GM18858 (cell line): ENCODE measurements at regions not wholly inside any gene's neighbourhood (a gene's known extent, or its start where the extent isn't known, plus 50 kb on each side); places are given as distances from the start of the nearest gene placed in this dataset.
"Not testable (repeated sequence)": the region's sequence is repeated elsewhere in the genome, so short reads cannot be mapped to it uniquely, and the experiment has no call there.

Source experiments
- ATAC-seq: cut with Tn5 transposase; IDR thresholded peaks from one replicate; pipeline ENCODE4 v1.9.1; 2021; ENCODE audit not compliant: unreplicated experiment

DNA sequence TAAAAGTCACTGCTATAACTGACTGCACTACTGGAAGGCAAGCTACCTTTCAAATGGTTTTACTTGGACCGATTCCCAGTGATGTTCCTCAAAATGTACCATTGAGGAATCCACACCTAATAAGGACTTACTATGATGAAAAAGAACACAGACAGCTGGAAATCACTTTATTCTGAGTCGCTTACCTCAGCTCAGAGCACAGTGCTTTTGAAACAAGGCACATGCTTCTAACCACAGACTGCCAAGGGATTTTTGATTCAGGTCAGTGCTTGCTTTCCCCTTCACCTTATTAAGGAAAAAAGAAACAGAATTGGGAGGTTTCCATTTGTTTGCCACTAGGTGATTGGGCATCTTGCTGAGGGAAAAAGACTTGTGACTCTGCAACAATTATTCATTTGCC lies 707.5 kb upstream of the FSHR start:
- ATAC-seq = no peak

DNA sequence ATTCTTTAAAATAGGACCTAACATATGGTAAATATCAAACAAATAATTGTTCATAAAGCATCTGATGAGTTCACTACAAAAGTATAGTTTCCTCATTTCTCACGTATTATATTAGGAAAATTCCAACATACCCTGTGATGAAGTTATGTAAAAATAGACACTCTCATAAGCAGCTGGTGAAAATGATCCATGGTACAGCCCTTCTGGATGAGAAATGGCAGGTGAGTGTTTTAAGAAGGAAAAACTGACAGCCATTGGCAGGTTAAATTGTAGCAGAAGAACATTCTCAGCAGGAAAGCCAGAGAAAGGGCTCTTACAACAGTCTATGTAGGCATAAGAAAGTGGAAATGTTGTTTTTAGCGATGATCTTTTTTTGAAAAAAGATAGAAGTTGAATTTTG lies 706.5 kb upstream of the FSHR start:
- no peak for ATAC-seq

DNA sequence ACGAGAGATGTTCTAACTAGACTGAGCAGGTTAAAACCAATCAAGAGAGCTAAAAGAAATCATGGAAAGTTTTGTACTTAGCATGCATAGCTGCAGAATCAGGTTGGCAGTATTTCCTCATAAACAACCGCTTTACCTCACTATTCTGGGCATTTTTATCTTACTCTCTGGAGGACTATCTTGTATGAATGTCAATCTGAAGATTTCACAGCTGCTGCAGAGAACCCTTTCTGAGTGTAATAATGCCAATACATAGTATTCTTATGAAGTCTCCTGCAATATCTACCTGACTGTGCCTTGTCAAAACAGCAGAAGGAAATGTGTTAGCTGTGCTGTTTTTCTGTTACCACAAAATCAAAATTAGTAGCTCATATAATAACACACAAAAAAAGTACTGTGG lies 705.9 kb upstream of the FSHR start:
- ATAC-seq = no peak

DNA sequence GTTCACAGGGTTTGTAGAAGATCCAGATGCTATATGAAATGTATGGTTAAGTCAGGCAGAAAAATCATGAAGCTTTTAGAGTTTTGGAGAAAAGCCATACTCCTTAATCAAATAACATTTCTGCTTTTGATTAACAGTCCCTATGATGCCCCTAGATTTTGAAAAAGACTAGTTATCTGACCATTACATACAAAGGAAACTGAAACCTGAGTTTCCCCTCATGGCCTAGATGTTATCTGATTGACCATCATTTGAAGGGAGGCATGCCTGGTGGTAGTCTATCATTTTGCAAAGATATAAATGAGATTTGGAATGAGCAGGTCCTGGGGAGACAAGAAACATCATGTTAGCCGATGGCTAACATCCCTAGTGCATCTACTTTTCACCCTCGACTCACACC lies 704.3 kb upstream of the FSHR start:
- ATAC-seq = no peak

DNA sequence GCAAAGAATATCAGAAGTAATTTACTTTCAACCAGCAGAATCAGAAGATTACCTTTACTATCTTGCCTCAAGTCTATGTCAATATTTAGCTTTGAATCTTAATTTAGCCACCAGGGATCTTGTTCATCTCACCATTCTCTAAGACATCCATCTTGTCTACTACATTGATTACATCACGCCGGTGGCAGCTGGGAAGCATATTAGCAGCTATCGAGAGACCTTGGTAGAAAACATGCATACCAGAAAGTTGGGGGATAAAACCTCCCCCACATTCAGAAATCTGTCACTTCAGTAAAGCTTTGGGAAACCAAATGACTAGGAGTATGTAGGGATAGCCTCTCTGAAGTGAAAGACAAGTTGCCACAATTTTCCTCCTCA lies 703.8 kb upstream of the FSHR start:
- ATAC-seq = no peak

DNA sequence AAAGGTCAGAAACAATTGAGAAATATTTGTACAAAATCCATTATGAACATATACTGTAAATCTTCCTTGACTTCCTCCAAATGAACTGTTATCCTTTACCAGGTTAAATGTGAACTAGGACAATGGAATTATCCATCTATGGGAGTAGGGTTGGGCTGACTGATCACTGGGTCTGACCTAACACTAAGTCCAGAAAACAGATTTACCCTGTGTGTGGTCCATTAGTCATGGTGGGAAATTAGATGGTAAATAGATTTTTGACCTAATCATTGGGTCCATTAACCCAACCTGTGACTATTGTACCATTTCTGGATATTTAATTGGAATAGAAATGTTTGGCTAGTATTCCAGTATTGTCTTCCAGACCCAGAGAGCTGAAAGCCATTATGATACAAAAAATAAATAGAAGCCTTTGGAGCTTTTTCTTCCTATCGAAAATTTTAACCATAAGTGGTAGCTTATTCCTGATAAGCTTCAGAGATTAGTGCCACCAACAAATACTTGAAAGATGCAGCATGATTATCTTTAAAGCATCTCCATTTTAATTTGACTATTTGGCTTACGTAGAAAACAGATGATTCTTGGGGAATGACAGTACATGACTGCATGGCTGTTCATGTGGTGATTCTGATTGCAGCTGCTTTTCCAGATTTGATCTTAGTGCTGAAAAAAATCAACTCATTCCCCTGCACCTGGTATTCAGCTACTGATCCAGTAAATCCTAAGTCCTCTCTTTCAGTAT lies 703.2 kb upstream of the FSHR start:
- ATAC-seq = no peak

DNA sequence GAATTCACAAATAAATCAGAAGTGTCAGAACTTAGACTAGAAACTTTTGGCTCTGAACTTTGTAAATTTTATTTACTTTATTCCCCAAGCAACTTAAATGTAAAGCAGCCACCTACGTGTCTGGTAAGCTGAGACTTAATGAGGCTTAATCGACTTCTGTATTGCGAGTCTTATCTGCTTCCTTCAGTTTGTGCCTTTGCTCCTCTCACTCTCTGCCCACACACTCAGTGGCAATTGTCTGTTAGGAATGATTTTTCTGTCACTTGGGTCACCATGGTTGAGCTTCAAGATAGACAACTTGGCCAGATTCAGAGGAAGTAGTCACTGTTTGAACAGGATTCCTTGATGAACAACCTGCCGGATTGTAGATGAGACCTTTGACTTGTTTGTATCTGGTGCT lies 691.4 kb upstream of the FSHR start:
- no peak for ATAC-seq

DNA sequence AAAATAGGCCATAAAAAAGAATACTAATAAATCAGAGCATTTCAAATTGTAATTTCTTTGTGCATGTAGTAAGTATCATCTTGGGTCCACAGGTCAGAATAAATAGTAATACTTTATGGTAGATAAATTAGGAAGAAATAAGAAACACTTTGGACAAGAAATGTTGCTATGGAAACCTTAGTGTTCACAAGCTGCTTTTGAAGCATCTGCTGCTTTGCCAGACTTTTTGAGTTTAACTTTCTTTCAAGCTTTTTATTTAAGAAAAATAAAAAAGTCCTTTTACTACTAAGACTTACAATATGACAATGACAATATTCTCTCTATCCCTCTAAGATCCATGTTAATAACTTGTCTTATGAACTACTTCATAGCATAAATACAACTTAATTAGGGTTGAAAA lies 690.7 kb upstream of the FSHR start:
- ATAC-seq = no peak

DNA sequence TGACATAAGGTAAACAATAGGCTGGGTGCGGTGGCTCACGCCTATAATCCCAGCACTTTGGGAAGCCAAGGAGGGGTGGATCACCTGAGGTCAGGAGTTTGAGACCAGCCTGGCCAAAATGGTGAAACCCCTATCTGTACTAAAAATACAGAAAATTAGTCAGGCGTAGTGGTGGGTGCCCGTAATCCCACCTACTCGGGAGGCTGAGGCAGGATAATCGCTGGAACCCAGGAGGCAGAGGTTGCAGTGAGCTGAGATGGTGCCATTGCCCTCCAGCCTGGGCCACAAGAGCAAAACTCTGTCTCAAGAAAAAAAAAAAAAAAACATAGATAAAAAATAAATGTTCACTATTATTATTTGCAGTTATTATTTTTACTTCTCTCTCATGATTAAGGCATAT lies 689.8 kb upstream of the FSHR start:
- not testable (repeated sequence) for ATAC-seq

DNA sequence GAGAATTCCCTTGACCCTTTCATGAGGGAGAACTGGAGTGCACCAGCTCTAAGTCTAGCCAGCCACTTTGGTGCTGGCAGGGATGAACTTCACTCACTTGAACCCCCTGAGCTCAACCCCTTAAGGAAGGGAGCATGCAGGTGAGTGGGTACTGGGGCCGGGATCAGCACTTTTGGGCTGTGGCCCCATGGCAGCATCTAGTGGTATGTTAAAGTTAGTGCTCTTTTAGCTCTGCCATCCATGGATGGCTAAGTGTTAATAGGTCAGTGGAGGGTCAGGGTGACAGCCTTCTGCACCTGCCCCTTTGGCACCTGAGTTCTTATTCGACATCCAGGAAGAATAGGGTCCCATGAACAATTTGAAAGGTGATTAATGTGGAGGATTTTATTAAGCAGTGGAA lies 689.0 kb upstream of the FSHR start:
- no peak for ATAC-seq

DNA sequence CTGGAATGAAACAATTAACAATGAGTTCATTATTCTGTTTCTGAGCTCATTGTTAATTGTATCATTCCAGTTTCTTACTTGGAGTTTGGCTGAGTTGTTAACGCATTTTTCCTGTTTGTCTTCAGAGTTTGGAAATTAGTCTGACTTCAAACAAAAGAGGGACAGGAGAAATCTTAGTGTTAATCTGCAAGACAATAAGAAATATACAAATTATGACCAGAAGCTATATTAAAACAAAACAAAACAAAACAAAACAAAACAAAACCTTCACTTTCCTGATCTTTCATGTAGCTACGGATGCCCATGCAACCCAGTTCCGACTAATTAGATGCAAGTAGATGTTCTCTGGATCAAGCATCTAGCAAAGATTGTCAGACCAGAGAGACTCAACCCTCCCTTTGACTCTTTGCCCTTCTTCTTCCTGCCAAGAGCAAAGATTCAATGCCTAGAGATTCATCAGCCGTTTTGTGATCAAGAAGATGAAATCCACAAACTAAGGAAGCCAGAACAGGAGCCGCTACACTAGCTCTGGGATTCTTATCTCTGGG lies 686.2 kb upstream of the FSHR start:
- ATAC-seq = no peak

DNA sequence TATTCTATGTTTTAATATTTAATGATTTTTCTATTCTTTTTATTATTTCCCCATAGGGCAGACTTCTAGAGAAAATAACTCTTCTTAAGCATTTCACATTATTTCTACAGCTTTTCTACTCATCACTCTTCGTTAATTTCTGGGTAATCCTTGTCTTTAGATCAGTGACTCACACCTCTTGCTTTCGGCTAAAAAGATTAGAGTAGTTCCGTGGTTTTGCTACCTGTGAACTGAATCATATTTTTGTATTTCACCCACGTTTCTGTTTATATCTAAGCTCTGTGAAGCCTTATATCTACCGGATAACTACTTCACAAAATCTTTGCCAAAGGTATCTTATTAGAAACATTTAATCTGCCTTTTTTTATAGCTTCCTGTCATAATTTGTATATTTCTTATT lies 685.5 kb upstream of the FSHR start:
- ATAC-seq = no peak

DNA sequence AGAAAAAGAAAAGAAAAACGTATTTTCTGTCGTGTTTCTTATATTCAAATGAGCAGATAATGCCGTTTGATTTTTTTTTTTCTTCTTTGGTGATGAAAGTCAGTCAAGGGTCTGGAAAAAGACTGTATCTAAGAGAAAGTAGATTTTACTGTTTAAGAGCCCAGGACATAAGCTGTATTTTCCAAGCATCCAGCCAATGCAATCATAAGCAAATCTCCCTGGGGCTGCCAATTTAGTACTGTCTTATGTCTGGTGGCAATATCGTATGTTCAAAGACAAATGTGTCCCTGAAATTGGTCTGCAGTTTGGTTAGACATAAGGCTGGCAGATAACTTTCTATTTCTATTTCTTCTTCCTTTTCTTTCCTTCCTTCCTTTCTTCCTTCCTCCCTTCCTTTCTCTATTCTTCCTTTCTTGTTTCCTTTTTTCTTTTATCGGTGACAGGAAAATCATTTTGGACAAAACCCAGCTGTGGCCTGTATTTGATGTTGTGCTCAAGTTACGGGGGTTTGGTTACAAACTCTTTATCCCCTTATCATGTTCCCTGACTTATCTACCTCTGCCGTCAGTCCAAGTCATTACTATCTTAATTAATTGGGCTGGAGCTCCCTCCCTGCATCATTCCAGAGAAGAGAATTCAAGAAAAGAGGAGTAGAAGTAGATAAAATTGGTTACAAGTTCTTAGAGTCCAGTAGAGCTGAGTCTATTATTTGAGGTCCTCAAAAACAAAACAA lies 683.4 kb upstream of the FSHR start:
- ATAC-seq = no peak

DNA sequence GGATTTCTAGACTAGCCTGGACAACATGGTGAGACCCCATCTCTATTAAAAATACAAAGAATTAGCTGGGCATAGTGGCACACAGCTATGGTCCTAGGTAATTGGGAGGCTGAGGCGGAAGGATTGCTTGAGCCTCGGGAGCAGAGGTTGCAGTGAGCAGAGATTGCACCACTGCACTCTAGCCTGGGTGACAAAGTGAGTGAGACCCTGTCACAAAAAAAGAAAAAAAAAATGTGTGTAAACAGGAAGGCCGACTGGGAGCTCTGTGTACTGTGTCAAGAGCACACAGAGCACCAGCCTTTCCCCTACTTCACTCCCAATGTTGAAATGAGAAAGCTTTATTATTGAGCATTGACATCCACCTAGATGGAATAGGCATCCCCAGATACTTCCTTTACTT lies 681.7 kb upstream of the FSHR start:
- ATAC-seq = no peak

DNA sequence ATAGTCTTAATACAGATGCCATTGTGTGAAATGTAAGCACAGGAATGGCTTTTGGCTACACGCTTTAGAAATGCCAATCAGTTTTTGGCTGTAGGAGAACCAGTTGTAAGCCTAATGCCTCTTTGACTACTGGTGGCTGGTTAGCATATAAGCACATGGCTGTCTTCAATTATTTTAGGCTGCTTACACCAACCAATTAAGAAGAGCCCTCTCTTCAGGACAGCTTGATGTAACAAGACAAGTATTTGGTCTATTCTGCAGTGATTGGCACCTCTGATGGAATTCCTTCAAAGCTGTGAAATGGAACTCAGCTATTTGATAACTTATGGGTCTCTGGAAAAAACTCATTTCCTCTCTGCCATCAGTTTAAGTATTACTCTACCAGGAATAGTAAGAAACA lies 680.1 kb upstream of the FSHR start:
- ATAC-seq = no peak

DNA sequence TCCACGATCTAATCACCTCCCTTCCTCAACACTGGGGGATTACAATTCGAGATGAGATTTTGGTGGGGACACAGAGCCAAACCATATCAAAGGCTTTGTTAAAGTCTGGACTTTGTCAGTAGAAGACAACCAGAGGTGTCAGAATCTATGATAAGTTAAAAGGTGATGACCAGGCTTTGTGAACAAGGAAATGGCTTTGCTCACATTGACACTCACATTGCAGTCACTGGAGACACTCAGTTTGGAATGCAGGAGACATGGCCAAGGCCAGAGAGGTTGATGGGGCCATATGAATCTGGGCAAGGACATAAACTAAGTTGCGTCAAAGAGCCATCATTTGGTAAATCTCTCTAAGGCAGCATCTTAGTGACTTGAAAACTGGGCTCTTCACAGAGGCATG lies 678.2 kb upstream of the FSHR start:
- ATAC-seq = no peak

DNA sequence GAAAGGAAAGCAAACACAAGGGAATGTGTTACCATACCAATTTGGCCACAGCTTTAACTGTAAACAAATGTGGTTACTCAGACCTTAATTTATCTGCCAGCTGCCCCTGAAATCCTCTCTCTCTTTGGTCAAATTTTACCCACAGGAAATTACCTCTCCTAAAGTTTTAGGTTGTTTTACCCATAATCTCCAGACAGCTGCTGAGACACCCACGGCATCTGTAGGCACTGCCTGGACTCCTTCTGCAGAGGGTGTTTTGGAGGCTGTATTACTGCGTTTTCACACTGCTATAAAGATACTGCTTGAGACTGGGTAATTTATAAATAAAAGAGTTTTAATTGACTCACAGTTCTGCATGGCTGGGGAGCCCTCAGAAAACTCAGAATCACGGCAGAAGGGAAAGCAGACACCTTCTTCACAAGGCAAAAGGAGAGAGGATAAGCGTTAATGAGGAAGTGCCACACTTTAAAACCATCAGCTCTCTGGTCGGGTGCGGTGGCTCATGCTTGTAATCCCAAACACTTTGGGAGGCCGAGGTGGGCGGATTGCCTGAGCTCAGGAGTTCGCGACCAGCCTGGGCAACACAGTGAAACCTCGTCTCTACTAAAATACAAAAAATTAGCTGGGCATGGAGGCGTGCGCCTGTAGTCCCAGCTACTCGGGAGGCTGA lies 677.5 kb upstream of the FSHR start:
- no peak for ATAC-seq

DNA sequence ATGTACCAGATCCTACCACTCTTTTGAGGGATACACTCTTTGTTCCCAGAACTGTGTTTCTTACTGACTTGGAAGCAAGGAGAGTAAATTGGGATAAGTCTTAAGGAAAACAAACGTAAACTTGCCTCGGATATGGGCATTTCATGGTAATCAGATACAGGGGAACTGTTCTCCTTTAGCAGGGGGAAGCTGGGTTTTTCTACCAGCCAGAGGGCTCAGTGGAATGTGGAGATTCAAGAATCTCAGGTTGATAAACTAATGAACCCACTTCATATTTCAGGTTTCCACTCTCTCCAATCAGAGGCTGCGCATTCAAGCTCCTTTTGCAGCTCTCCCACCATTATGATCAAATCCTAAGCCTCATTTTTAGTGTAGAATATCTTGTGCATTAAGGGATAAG lies 676.5 kb upstream of the FSHR start:
- ATAC-seq = no peak

DNA sequence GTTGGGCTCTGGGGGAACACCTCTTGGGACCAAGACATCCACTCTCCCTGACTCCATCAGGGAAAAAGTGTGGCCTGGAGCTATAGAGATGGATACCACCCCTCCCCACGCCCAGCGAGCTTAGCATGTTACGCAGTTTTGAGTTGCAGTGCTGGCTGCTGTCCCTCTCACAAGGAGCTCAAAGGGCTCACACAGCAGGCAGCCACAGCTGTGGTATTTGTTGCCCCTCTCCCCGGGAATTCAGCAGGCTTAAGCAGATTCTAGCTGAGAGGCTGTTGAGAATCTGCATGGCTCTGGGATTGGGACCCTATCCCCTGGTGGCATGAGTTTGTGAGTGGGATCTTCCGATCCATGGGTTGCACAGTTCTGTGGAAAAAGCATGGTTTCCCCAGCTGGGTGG lies 673.1 kb upstream of the FSHR start:
- no peak for ATAC-seq

DNA sequence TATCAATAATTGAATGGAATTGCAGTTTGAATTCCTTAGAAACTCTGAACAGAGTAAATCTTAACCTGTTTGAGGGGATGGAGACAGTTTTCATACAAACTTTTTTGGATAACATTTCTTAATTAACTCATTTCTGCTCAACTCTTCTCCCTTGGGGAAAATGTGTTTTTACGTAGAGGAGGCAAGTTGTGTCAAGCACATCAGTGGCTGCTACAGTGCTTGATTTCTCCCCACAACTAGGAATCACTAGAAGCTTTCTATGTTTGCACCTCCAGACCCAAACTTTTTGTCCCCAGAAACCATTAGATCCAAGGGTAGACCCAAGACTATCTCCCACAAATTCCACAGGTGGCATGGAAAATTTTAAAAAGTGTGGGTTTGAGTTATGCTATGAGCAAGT lies 658.9 kb upstream of the FSHR start:
- ATAC-seq = no peak

DNA sequence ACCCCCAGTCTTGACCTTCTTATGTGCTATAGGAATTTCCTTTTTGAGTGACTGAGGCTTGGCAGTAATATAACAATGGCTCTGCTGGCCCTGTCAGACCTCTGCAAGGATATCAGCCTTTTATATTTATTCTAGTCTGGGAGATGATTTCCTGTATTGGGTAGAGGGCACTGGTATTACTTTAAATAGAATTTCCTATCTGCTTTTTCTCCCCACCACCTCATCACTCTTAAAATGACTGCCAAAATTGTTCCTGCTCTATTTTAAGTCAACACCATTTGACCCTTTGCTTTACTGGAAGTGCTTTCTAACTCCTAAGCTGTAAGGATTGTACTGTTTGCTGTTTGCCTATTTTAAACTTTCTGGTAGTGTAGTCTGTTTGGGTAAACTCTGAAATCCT lies 658.4 kb upstream of the FSHR start:
- ATAC-seq = no peak

DNA sequence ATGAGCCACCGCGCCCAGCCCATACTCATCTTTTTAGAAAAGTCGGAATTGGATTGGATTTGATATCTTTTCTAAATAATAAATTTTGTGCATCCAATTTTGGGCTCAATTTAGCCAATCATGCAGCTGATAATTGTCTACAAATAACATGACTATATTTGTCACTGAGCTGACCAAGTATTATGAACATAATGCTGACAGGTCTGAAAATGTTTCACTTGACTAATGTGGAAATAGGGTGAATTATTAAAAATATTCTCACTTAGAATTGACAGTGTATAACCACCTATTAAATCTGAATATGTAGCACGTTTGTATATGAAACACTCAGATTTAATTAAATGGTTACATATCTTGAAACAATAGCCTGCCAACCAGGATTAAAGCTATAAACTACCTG lies 657.2 kb upstream of the FSHR start:
- ATAC-seq = no peak
